Brain microvascular endothelial cell (primary cell): ENCODE measurements at regions not wholly inside any gene's neighbourhood (a gene's known extent, or its start where the extent isn't known, plus 50 kb on each side); places are given as distances from the start of the nearest gene placed in this dataset.
"Not testable (repeated sequence)": the region's sequence is repeated elsewhere in the genome, so short reads cannot be mapped to it uniquely, and the experiment has no call there.

ENCODE experiments used
- DNase-seq: peaks from one replicate; pipeline ENCODE4 v3.0.0-alpha.2; 2020
- H3K27ac ChIP-seq: fragments of 250-450 bp; sonication (Bioruptor Pico); 2 replicates; pipeline ENCODE4 v1.5.1; 2020; ENCODE audit warnings: mild to moderate bottlenecking, moderate library complexity
- H3K27me3 ChIP-seq: fragments of 250-450 bp; sonication (Bioruptor Pico); replicated peaks from 2 replicates; pipeline ENCODE4 v1.5.1; 2020; ENCODE audit warnings: mild to moderate bottlenecking
- H3K36me3 ChIP-seq: fragments of 250-450 bp; sonication (Bioruptor Pico); replicated peaks from 2 replicates; pipeline ENCODE4 v1.5.1; 2020; ENCODE audit warnings: mild to moderate bottlenecking
- H3K4me3 ChIP-seq: 2 replicates; pipeline ENCODE4 v1.5.1; 2011; ENCODE audit warnings: low read depth, mild to moderate bottlenecking, control low read depth, low read length, moderate library complexity
- CTCF ChIP-seq: IDR thresholded peaks from 2 replicates; pipeline ENCODE4 v1.5.1; 2011; ENCODE audit warnings: low read depth, mild to moderate bottlenecking, moderate library complexity, low read length, control low read depth, inconsistent platforms; ENCODE audit errors: missing control alignments
- in situ Hi-C: cut with HindIII; loops from 2 replicates; pipeline ENCODE4 v1.10.0; 2017; ENCODE audit warnings: low sequenced_read_pairs, low pct_ligation_motif_present

GRCh38 chr5:158502686-158503085, 597.0 kb downstream of the EBF1 start:
- Histone ChIP-seq H3K4me3 (no peak overlapping the region), H3K36me3 (no peaks in the 10 kb centered on the region), H3K27me3 (no peaks in the 10 kb centered on the region), H3K27ac (no peak overlapping the region)
- no peak for DNase-seq
- in situ Hi-C loops = no loop called here
- TF ChIP-seq CTCF = no peak

GRCh38 chr5:158499892-158500418, 599.8 kb downstream of the EBF1 start:
- DNase-seq = no peak
- H3K27ac ChIP-seq = no peak overlapping the region
- H3K36me3 ChIP-seq = no peaks in the 10 kb centered on the region
- in situ Hi-C loops = no loop called here
- H3K27me3 ChIP-seq = no peaks in the 10 kb centered on the region
- no peak for TF ChIP-seq CTCF
- H3K4me3 ChIP-seq = no peak overlapping the region

- in situ Hi-C loops = no loop called here
- Histone ChIP-seq H3K27me3 (no peaks in the 10 kb centered on the region), H3K36me3 (no peaks in the 10 kb centered on the region), H3K4me3 (no peak overlapping the region), H3K27ac (no peak overlapping the region)
- DNase-seq = no peak
- no peak for TF ChIP-seq CTCF
Observed at GRCh38 chr5:158499075-158499891, 600.4 kb downstream of the EBF1 start.

GRCh38 chr5:158496624-158497023, 603.1 kb downstream of the EBF1 start:
- no peak for TF ChIP-seq CTCF
- H3K36me3 ChIP-seq = no peaks in the 10 kb centered on the region
- no peaks in the 10 kb centered on the region for H3K27me3 ChIP-seq
- H3K4me3 ChIP-seq = no peak overlapping the region
- H3K27ac ChIP-seq = no peak overlapping the region
- no peak for DNase-seq
- in situ Hi-C loops = no loop called here

GRCh38 chr5:158494541-158494940, 605.2 kb downstream of the EBF1 start:
- Histone ChIP-seq H3K27ac (no peak overlapping the region), H3K4me3 (no peak overlapping the region), H3K36me3 (no peaks in the 10 kb centered on the region), H3K27me3 (no peaks in the 10 kb centered on the region)
- in situ Hi-C loops = no loop called here
- no peak for DNase-seq
- TF ChIP-seq CTCF = no peak

- H3K36me3 ChIP-seq, H3K27ac ChIP-seq, H3K4me3 ChIP-seq, DNase-seq, in situ Hi-C loops, H3K27me3 ChIP-seq: not testable (repeated sequence)
Observed at GRCh38 chr5:158494044-158494443, 605.7 kb downstream of the EBF1 start.
